ENCODE measurements at regions not wholly inside any gene's neighbourhood (a gene's known extent, or its start where the extent isn't known, plus 50 kb on each side); places are given as distances from the start of the nearest gene placed in this dataset.

DNA sequence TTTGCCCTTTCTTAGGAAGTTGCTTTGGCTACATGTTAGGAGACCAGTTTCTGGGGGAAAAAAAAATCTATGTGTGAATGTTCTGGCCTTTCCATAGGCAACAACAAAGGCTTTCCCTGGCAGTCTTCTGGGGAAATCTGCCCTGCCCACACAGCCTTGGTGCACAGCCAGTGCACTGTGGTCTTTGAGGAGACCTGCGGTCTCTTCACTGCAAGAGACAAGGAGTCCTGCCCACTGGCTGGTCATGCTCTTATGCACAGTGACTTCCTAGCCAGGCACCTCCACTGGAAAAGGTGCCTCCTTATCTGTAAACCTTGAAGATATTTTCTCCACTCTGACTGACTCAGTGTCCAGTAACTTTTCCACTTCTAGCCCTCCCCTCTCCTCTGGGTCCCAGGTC, 155.1 kb downstream of the SUCLA2 start:
- Histone ChIP-seq H3K79me2 (ENCODE audit: insufficient read depth, low read length) (no peaks in the 10 kb centered on the region), H3K36me3 (ENCODE audit: insufficient read depth, low read length) (no peaks in the 10 kb centered on the region), H3K4me3 (ENCODE audit: low read length, poor library complexity, severe bottlenecking) (no peak overlapping the region), H3K9ac (ENCODE audit: low read depth, low read length, poor library complexity, severe bottlenecking) (no peak overlapping the region), H3K9me2 (replicated peaks; ENCODE audit: low read depth, low read length) (no peaks in the 10 kb centered on the region), H3K27me3 (ENCODE audit: insufficient read depth, low read length, poor library complexity, severe bottlenecking) (no peaks in the 10 kb centered on the region), H2AFZ (ENCODE audit: low read length) (no peak overlapping the region), H3K4me1 (ENCODE audit: insufficient read depth, low read length, poor library complexity, severe bottlenecking) (peaks cover 2% of the 10 kb centered on the region), H3K4me2 (ENCODE audit: low read depth, low read length, poor library complexity, severe bottlenecking) (no peak overlapping the region), H4K20me1 (ENCODE audit: insufficient read depth, low read length, poor library complexity, severe bottlenecking) (no peaks in the 10 kb centered on the region), H3K9me3 (ENCODE audit: insufficient read depth, low read depth, low read length) (no peaks in the 10 kb centered on the region), H3F3A (ENCODE audit: low read depth) (no peaks in the 10 kb centered on the region)
- TF ChIP-seq, protein P1, sequence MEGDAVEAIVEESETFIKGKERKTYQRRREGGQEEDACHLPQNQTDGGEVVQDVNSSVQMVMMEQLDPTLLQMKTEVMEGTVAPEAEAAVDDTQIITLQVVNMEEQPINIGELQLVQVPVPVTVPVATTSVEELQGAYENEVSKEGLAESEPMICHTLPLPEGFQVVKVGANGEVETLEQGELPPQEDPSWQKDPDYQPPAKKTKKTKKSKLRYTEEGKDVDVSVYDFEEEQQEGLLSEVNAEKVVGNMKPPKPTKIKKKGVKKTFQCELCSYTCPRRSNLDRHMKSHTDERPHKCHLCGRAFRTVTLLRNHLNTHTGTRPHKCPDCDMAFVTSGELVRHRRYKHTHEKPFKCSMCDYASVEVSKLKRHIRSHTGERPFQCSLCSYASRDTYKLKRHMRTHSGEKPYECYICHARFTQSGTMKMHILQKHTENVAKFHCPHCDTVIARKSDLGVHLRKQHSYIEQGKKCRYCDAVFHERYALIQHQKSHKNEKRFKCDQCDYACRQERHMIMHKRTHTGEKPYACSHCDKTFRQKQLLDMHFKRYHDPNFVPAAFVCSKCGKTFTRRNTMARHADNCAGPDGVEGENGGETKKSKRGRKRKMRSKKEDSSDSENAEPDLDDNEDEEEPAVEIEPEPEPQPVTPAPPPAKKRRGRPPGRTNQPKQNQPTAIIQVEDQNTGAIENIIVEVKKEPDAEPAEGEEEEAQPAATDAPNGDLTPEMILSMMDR (conservative IDR thresholded peaks at IDR 0.05; ENCODE audit: low read length), result no peak
- TF ChIP-seq EZH2phosphoT487 (IDR thresholded peaks at IDR 0.05; ENCODE audit: borderline replicate concordance), result no peak

GRCh38 chr13:47843005-47843404, 158.1 kb downstream of the SUCLA2 start:
- Histone ChIP-seq H3K4me1 (ENCODE audit: insufficient read depth, low read length, poor library complexity, severe bottlenecking) (peaks cover 3% of the 10 kb centered on the region), H3F3A (ENCODE audit: low read depth) (no peaks in the 10 kb centered on the region), H2AFZ (ENCODE audit: low read length) (no peak overlapping the region), H3K36me3 (ENCODE audit: insufficient read depth, low read length) (no peaks in the 10 kb centered on the region), H3K4me3 (ENCODE audit: low read length, poor library complexity, severe bottlenecking) (no peak overlapping the region), H3K9me2 (replicated peaks; ENCODE audit: low read depth, low read length) (no peaks in the 10 kb centered on the region), H4K20me1 (ENCODE audit: insufficient read depth, low read length, poor library complexity, severe bottlenecking) (no peaks in the 10 kb centered on the region), H3K79me2 (ENCODE audit: insufficient read depth, low read length) (no peaks in the 10 kb centered on the region), H3K9me3 (ENCODE audit: insufficient read depth, low read depth, low read length) (no peaks in the 10 kb centered on the region), H3K4me2 (ENCODE audit: low read depth, low read length, poor library complexity, severe bottlenecking) (no peak overlapping the region), H3K9ac (ENCODE audit: low read depth, low read length, poor library complexity, severe bottlenecking) (no peak overlapping the region), H3K27me3 (ENCODE audit: insufficient read depth, low read length, poor library complexity, severe bottlenecking) (no peaks in the 10 kb centered on the region)
- TF ChIP-seq, protein P1 (conservative IDR thresholded peaks at IDR 0.05; ENCODE audit: low read length), result no peak
- no peak for TF ChIP-seq EZH2phosphoT487 (IDR thresholded peaks at IDR 0.05; ENCODE audit: borderline replicate concordance)

DNA sequence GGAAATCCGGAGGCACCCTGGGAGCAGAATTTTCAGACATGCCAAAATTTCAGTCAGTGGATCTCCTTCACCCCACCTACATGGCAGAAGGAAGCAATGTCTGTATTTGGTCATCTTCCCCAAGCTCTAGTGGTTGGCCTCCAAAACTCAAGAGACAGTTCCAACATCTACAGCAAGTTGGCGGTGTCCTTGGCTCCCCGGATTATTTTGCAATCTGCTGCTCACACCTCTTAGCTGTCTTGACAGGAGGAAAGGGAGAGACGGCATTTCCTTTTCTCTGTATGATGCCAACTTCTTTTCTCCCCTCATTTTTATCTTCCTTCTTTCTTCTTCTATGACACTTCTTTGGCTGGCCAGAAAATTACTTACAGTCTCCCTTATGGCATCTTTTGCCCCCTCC, 159.9 kb downstream of the SUCLA2 start:
- Histone ChIP-seq H3K4me1 (ENCODE audit: insufficient read depth, low read length, poor library complexity, severe bottlenecking) (peaks cover 3% of the 10 kb centered on the region), H4K20me1 (ENCODE audit: insufficient read depth, low read length, poor library complexity, severe bottlenecking) (no peaks in the 10 kb centered on the region), H2AFZ (ENCODE audit: low read length) (no peak overlapping the region), H3F3A (ENCODE audit: low read depth) (no peaks in the 10 kb centered on the region), H3K79me2 (ENCODE audit: insufficient read depth, low read length) (no peaks in the 10 kb centered on the region), H3K4me2 (ENCODE audit: low read depth, low read length, poor library complexity, severe bottlenecking) (no peak overlapping the region), H3K4me3 (ENCODE audit: low read length, poor library complexity, severe bottlenecking) (no peak overlapping the region), H3K27me3 (ENCODE audit: insufficient read depth, low read length, poor library complexity, severe bottlenecking) (no peaks in the 10 kb centered on the region), H3K9ac (ENCODE audit: low read depth, low read length, poor library complexity, severe bottlenecking) (no peak overlapping the region), H3K9me2 (replicated peaks; ENCODE audit: low read depth, low read length) (no peaks in the 10 kb centered on the region), H3K36me3 (ENCODE audit: insufficient read depth, low read length) (no peaks in the 10 kb centered on the region), H3K9me3 (ENCODE audit: insufficient read depth, low read depth, low read length) (no peaks in the 10 kb centered on the region)
- TF ChIP-seq, protein P1 (conservative IDR thresholded peaks at IDR 0.05; ENCODE audit: low read length), result no peak
- TF ChIP-seq EZH2phosphoT487 (IDR thresholded peaks at IDR 0.05; ENCODE audit: borderline replicate concordance), result no peak

All from Loucy (cell line).